ENCODE measurements at regions not wholly inside any gene's neighbourhood (a gene's known extent, or its start where the extent isn't known, plus 50 kb on each side); places are given as distances from the start of the nearest gene placed in this dataset.

GRCh38 chr4:159540501-159540900 is 437.6 kb downstream of the RAPGEF2 start:
- TF ChIP-seq CTCF (IDR thresholded peaks at IDR 0.05; ENCODE audit: low read length) (no peak), EZH2 (optimal IDR thresholded peaks at IDR 0.05; ENCODE audit: low read depth, low read length) (no peak)

Measured in MM.1S (cell line).